Femur (tissue), 1 donor: ENCODE measurements at regions not wholly inside any gene's neighbourhood (a gene's known extent, or its start where the extent isn't known, plus 50 kb on each side); places are given as distances from the start of the nearest gene placed in this dataset.
A peak's percentile ranks its signal among the peaks of the same experiment; 100 is the strongest.

Experiments used
- DNase-seq: peaks from one replicate; pipeline ENCODE4 v3.0.0-alpha.2; 2017

- DNase-seq: peak; percentile 45
These were observed 78.0 kb upstream of the IFNG-AS1 start for GRCh38 chr12:67911275-67911600.

- DNase-seq: no peak
These were observed 77.5 kb upstream of the IFNG-AS1 start for GRCh38 chr12:67911789-67912188.

GRCh38 chr12:67915335-67915851 lies 73.9 kb upstream of the IFNG-AS1 start:
- no peak for DNase-seq

- DNase-seq: peak; percentile 42
These were observed 72.8 kb upstream of the IFNG-AS1 start for GRCh38 chr12:67916266-67916970.

- no peak for DNase-seq
These were observed 71.4 kb upstream of the IFNG-AS1 start for GRCh38 chr12:67917811-67918210.

GRCh38 chr12:67918441-67918840 lies 70.8 kb upstream of the IFNG-AS1 start:
- no peak for DNase-seq

- no peak for DNase-seq
These were observed 69.8 kb upstream of the IFNG-AS1 start for GRCh38 chr12:67919406-67919805.

- no peak for DNase-seq
These were observed 68.8 kb upstream of the IFNG-AS1 start for GRCh38 chr12:67920413-67920812.

GRCh38 chr12:67921286-67921685 lies 68.0 kb upstream of the IFNG-AS1 start:
- DNase-seq: no peak

GRCh38 chr12:67922245-67922644 lies 67.0 kb upstream of the IFNG-AS1 start:
- DNase-seq: no peak

- DNase-seq: no peak
These were observed 64.2 kb upstream of the IFNG-AS1 start for GRCh38 chr12:67925077-67925476.

GRCh38 chr12:67925552-67925951 lies 63.7 kb upstream of the IFNG-AS1 start:
- no peak for DNase-seq

GRCh38 chr12:67926063-67926462 lies 63.2 kb upstream of the IFNG-AS1 start:
- no peak for DNase-seq

GRCh38 chr12:67927324-67927723 lies 61.9 kb upstream of the IFNG-AS1 start:
- DNase-seq: no peak

GRCh38 chr12:67927815-67928214 lies 61.4 kb upstream of the IFNG-AS1 start:
- DNase-seq: no peak

GRCh38 chr12:67928621-67929383 lies 60.4 kb upstream of the IFNG-AS1 start:
- peak; percentile 51 for DNase-seq

GRCh38 chr12:67929384-67929772 lies 59.9 kb upstream of the IFNG-AS1 start:
- no peak for DNase-seq

GRCh38 chr12:67937822-67938221 lies 51.4 kb upstream of the IFNG-AS1 start:
- no peak for DNase-seq
